ENCODE measurements at regions not wholly inside any gene's neighbourhood (a gene's known extent, or its start where the extent isn't known, plus 50 kb on each side); places are given as distances from the start of the nearest gene placed in this dataset.

DNA sequence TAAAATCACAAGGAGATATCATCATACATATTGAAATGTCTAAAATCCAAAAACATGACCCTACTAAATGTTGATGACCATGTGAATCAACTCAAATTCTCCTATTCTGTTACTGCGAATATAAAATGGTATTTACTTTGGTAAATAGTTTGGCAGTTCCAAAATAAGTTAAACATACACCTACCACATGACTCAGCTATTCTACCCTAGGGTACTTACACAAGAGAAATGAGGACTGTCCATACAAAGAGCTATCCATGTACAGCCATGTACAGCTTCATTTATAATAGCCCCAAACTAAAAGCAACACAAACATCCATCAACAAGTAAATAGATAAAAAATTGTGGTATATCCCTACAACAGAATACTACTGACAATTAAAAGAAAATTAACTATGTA, 346.1 kb upstream of the TENM4 start:
- TF ChIP-seq CTCF (conservative IDR thresholded peaks at IDR 0.05; ENCODE audit: low read length) (no peak), EZH2phosphoT487 (IDR thresholded peaks at IDR 0.05; ENCODE audit: borderline replicate concordance, low read depth, low read length) (no peak)
